ENCODE measurements at regions not wholly inside any gene's neighbourhood (a gene's known extent, or its start where the extent isn't known, plus 50 kb on each side); places are given as distances from the start of the nearest gene placed in this dataset.

- no peak for TF ChIP-seq CTCF (IDR thresholded peaks at IDR 0.05; ENCODE audit: control extremely low read depth, extremely low read depth, low read depth, missing control alignments)
- CTCF ChIA-PET: interaction anchor here (1.6 kb wide), 1 partner anchor 9 kb away, joined by 4 read pairs; no protein-coding TSS in a partner anchor
- DNase-seq (ENCODE audit: extremely low spot score): no peak
- POLR2A ChIA-PET: no interaction called here
These were observed 68.4 kb upstream of the KITLG start for GRCh38 chr12:88648625-88649024.

- POLR2A ChIA-PET: no interaction called here
- no peak for DNase-seq (ENCODE audit: extremely low spot score)
- TF ChIP-seq CTCF (IDR thresholded peaks at IDR 0.05; ENCODE audit: control extremely low read depth, extremely low read depth, low read depth, missing control alignments): no peak
- CTCF ChIA-PET: no interaction called here
These were observed 66.6 kb upstream of the KITLG start for GRCh38 chr12:88646824-88647223.

GRCh38 chr12:88645816-88646215 is 65.5 kb upstream of the KITLG start:
- POLR2A ChIA-PET: no interaction called here
- CTCF ChIA-PET: no interaction called here
- no peak for TF ChIP-seq CTCF (IDR thresholded peaks at IDR 0.05; ENCODE audit: control extremely low read depth, extremely low read depth, low read depth, missing control alignments)
- no peak for DNase-seq (ENCODE audit: extremely low spot score)

GRCh38 chr12:88644946-88645702 is 64.9 kb upstream of the KITLG start:
- DNase-seq (ENCODE audit: extremely low spot score): no peak
- ChIA-PET CTCF (no interaction called here), POLR2A (no interaction called here)
- TF ChIP-seq CTCF (IDR thresholded peaks at IDR 0.05; ENCODE audit: control extremely low read depth, extremely low read depth, low read depth, missing control alignments): no peak

GRCh38 chr12:88643685-88644084 is 63.4 kb upstream of the KITLG start:
- TF ChIP-seq CTCF (IDR thresholded peaks at IDR 0.05; ENCODE audit: control extremely low read depth, extremely low read depth, low read depth, missing control alignments): no peak
- CTCF ChIA-PET: interaction anchor here (1.2 kb wide), 1 partner anchor 35 kb away, joined by 3 read pairs; no protein-coding TSS in a partner anchor
- DNase-seq (ENCODE audit: extremely low spot score): no peak
- POLR2A ChIA-PET: no interaction called here

GRCh38 chr12:88642675-88643431 is 62.6 kb upstream of the KITLG start:
- TF ChIP-seq CTCF (IDR thresholded peaks at IDR 0.05; ENCODE audit: control extremely low read depth, extremely low read depth, low read depth, missing control alignments): no peak
- ChIA-PET CTCF (interaction anchor here (1.2 to 1.4 kb wide), 3 partner anchors 9 to 35 kb away, joined by 3 to 5 read pairs (median 3); no protein-coding TSS in a partner anchor), POLR2A (no interaction called here)
- no peak for DNase-seq (ENCODE audit: extremely low spot score)
